Pancreas (tissue), 10 donors: ENCODE measurements at regions not wholly inside any gene's neighbourhood (a gene's known extent, or its start where the extent isn't known, plus 50 kb on each side); places are given as distances from the start of the nearest gene placed in this dataset.

Experiments
- ATAC-seq, 4 donors: fragments of 200-7000 bp; cut with Tn5 transposase; one replicate each; pipeline versions ENCODE4 v1.8.0 to v1.9.1; 2020; ENCODE audit warnings: mild to moderate bottlenecking in 4 of 4, moderate library complexity in 4 of 4
- DNase-seq, 6 donors: peaks; one replicate each; pipeline ENCODE4 v3.0.0-alpha.2; 2020
- FAIRE-seq: peaks from 2 replicates; lab custom pipeline; 2012; peaks lifted over from hg19 to GRCh38; lab: Jason Lieb, UNC
- H3K27ac ChIP-seq, 4 donors: fragments of 200-600 bp; sonication (generic); 1 replicate in 3 of 4; 2 replicates in 1 of 4; pipeline versions ENCODE4 v1.5.0 to v1.8.0; 2020
- H3K27me3 ChIP-seq, 4 donors: fragments of 200-600 bp; one replicate each; pipeline ENCODE4 v1.8.0; 2021
- H3K36me3 ChIP-seq, 3 donors: fragments of 200-600 bp; sonication (generic) in 1 of 3; one replicate each; pipeline versions ENCODE4 v1.5.0 to v1.8.0; 2020 to 2021
- H3K4me1 ChIP-seq, 3 donors: fragments of 200-600 bp; one replicate each; pipeline ENCODE4 v1.8.0; 2021
- H3K4me3 ChIP-seq, 4 donors: fragments of 200-600 bp; sonication (generic) in 2 of 4; one replicate each; pipeline versions ENCODE4 v1.5.0 to v1.8.0; 2020 to 2021
- H3K9me3 ChIP-seq, 4 donors: fragments of 200-600 bp; one replicate each; pipeline ENCODE4 v1.8.0; 2021
- WGBS, 2 donors: extraction: QIAGEN DNeasy Blood & Tissue Kit; methylation state at CpG; one replicate each; pipeline ENCODE4 v1.1.7; 2013; 5-methylcytosine and 5-hydroxymethylcytosine counted together
- intact Hi-C, 3 donors: fragments of 100-400 bp; cut with DNase I; formaldehyde crosslinking; loops; one replicate each; pipeline versions ENCODE4 v1.11.1 to v1.14.2; 2022
- TF ChIP-seq, protein P1 (sequence below), 4 donors: fragments of 200-600 bp; sonication (generic) in 3 of 4; IDR thresholded peaks; one replicate each; pipeline versions ENCODE4 v1.5.0 to v1.8.0; 2021; ENCODE audit warnings: antibody characterized with exemption in 4 of 4
- donor health status: healthy with polysubstance abuse.
- donor health status: DM: no; HTN: no; CAD: no; lungs with moderate emphysema.
- donor health status: DM: no; HTN: no; CAD: no.
- donor health status: control.
- donor health status: control.
- donor health status: Bipolar disorder and iron deficiency.
- donor health status: DM: yes; HTN: yes; CAD: no.
- donor health status: DM: no; HTN: no; CAD: no.
- donor health status: DM: no; HTN: no; CAD: no.
- donor health status: DM: yes; HTN: yes; CAD: no.

DNA sequence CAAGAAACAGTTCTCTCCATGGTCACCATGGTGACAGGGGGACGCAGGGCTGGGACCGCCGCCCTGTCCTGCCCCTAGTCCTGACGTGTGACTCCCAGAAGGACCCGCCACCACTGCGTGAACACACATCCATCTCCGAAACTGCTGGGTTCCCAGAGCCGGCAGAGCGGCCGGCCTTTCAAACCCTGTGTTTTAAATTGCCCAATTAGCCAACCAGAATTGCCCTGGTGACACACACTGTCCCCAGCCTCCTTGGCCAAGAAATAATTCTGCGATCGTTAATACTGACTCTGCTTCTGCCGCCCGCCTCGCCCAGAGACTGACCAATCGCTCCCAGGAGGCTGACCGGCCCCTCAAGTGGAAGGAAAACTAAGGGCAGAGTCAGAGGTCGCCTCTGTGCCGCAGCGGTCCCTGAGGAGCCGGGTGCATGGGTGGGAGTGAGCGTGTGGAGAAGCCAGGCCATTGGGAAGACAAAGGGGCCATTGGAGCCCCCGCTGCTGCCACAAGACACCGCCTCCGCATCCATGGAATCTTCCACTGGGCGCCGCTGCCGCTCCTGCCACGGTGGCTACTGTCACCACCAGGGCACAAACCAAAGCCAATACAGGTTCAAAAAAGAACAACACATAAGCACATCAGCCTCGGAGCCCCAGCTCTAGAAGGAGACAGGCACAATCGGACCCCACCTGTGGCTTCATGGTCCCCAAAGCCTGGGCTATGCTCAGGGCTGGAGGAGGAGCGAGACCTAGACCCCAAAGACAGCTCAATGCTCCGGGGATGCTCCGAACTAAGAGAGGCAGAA lies 273.2 kb downstream of the NPHP4 start:
- 51 to 53% methylated on average over 34 of the region's 34 CpGs for WGBS, 2 donors
- TF ChIP-seq, protein P1, sequence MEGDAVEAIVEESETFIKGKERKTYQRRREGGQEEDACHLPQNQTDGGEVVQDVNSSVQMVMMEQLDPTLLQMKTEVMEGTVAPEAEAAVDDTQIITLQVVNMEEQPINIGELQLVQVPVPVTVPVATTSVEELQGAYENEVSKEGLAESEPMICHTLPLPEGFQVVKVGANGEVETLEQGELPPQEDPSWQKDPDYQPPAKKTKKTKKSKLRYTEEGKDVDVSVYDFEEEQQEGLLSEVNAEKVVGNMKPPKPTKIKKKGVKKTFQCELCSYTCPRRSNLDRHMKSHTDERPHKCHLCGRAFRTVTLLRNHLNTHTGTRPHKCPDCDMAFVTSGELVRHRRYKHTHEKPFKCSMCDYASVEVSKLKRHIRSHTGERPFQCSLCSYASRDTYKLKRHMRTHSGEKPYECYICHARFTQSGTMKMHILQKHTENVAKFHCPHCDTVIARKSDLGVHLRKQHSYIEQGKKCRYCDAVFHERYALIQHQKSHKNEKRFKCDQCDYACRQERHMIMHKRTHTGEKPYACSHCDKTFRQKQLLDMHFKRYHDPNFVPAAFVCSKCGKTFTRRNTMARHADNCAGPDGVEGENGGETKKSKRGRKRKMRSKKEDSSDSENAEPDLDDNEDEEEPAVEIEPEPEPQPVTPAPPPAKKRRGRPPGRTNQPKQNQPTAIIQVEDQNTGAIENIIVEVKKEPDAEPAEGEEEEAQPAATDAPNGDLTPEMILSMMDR (IDR thresholded peaks at IDR 0.05), result no peak
- DNase-seq (no peak), ATAC-seq (no peak), FAIRE-seq (no peak)
- H3K36me3 ChIP-seq, result no peaks in the 10 kb centered on the region
- H3K9me3 ChIP-seq, result no peaks in the 10 kb centered on the region
- H3K27me3 ChIP-seq, result no peaks in the 10 kb centered on the region
- intact Hi-C loops, result no loop called here
- no peaks in the 10 kb centered on the region for H3K4me1 ChIP-seq
- no peak overlapping the region for H3K27ac ChIP-seq
- no peak overlapping the region for H3K4me3 ChIP-seq

DNA sequence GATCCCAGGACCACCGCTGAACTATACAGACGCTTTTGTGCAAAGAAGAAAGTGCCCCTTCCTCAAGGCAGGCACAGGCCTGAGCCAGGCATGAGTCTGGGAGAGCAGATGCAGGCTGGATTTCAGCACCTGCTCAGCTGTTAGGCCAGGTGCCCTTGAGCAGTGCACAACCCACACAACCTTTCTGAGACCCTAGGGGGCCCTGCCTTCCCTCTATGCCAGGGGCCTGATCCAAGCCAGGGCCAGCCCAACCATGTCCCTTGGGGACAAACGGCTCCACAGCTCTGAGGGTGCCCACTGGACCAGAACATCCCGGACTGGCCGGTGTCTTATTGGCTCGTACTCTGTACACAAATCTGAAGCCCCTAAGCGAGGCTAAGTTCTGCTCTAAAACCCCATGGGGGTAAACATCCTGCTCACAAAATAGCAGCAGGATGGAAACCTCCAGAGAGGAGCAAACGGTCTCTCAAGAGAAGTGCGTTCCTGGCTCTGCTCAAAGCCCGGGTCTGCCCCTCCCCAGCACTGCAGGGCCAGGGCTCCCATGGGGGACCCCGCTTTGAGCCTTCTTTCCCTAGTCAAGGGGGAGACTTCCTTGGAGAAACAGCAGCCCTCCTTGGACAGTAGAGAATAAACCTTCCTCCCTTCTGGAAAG lies 275.1 kb downstream of the NPHP4 start:
- Histone ChIP-seq H3K36me3 (no peaks in the 10 kb centered on the region), H3K4me1 (no peaks in the 10 kb centered on the region), H3K4me3 (no peak overlapping the region), H3K27ac (no peak overlapping the region), H3K27me3 (no peaks in the 10 kb centered on the region), H3K9me3 (no peaks in the 10 kb centered on the region)
- TF ChIP-seq, protein P1 (IDR thresholded peaks at IDR 0.05), result no peak
- FAIRE-seq (no peak), ATAC-seq (no peak), DNase-seq (no peak)
- WGBS, 2 donors, result 41% methylated on average over 11 of the region's 11 CpGs
- intact Hi-C loops, result no loop called here

DNA sequence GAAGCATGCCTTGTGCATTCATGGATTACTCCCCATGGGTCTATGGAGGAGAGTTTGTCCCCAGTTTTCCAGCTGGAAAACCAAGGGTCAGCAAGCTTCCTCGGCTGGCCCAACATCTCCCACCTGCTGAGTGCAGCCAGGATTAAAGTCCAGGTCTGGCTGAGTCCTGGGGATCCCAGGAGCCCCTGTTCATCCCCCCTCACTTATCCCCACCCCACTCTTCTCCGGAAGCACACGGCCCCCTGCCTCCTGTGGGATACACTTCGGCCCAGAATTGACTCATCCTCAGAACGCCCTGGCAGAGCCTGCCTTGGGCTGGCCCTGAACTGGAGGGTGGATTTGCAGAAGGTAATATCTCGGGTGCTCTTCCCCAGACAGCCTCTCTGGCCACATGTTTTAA lies 276.1 kb downstream of the NPHP4 start:
- H3K27me3 ChIP-seq, result no peaks in the 10 kb centered on the region
- H3K36me3 ChIP-seq, result no peaks in the 10 kb centered on the region
- intact Hi-C loops, result no loop called here
- H3K4me3 ChIP-seq, result no peak overlapping the region
- DNase-seq (no peak), ATAC-seq (no peak), FAIRE-seq (no peak)
- H3K4me1 ChIP-seq, result no peaks in the 10 kb centered on the region
- no peak overlapping the region for H3K27ac ChIP-seq
- no peaks in the 10 kb centered on the region for H3K9me3 ChIP-seq
- 59 to 70% methylated on average over 6 of the region's 6 CpGs for WGBS, 2 donors
- TF ChIP-seq, protein P1 (IDR thresholded peaks at IDR 0.05), result no peak

DNA sequence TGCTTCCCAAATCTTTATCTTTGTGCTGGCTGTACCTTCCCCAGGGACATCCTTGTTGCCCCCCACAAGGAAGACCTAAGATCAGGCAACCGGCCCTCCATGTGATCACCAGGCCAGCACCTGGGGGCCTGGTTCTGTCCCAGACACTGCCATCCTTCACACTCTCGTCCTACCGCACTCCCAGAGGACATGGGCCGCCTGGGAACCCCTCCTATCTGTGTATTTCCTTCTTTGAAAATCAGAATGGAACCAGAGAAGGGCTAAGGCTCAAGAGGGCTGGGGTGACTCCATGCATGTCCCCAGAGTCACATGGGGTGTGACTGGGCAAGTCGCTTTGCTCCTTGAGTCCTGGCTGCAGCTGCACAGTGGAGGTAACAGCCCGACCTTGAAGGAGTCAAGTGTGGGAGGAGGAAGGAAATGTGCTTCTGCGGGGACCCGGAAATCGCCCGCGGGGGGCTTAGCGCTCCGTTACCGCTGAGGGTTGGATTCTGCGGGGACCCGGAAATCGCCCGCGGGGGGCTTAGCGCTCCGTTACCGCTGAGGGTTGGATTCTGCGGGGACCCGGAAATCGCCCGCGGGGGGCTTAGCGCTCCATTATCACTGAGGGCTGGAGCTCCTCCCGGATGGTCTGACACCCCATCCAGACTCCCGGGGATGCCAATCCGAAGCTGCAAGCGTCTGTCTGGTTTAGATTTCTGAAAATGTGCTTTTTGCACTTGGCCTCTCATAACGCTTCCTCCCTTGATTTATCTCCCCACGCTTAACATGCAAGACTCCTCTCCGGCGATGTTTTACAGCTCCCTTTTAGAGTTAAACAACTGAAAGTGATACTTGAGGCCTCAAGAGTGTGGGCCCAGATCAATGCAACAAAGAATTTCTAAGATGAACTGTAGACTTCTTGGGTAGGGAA lies 278.9 kb downstream of the NPHP4 start:
- WGBS, 2 donors, result 65 to 88% methylated on average over 36 of the region's 36 CpGs
- DNase-seq, result no peak
- TF ChIP-seq, protein P1 (IDR thresholded peaks at IDR 0.05), result no peak
- ATAC-seq, result no peak
- Histone ChIP-seq H3K4me3 (no peak overlapping the region), H3K4me1 (no peaks in the 10 kb centered on the region), H3K36me3 (no peaks in the 10 kb centered on the region), H3K27me3 (no peaks in the 10 kb centered on the region), H3K27ac (no peak overlapping the region), H3K9me3 (no peaks in the 10 kb centered on the region)
- intact Hi-C loops, result no loop called here
- no peak for FAIRE-seq
